Effector CD8-positive, alpha-beta T cell (primary cell): ENCODE measurements at regions not wholly inside any gene's neighbourhood (a gene's known extent, or its start where the extent isn't known, plus 50 kb on each side); places are given as distances from the start of the nearest gene placed in this dataset.
"Not testable (repeated sequence)": the region's sequence is repeated elsewhere in the genome, so short reads cannot be mapped to it uniquely, and the experiment has no call there.

Experiments
- DNase-seq: peaks from one replicate; lab custom pipeline; 2025; lab: John Stamatoyannopoulos, UW

DNA sequence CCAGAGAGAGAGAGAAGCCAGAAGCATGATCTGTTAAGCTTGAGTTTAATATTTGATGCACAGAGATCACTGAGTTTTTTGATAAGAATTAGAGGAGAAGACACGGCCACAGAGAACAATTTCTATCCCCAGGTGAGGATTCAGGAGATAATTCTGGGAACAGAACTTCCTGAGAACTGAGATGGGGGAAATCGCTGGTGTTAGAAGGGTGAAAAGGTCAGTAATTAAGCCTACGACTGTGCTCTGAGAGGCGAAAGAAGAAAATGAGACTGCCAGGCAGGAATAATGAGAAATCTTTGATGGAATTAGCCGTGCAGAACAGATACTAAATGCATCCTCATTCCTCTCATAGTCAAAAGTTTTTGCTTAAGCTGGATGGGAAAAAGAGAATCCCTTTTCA, 61.9 kb upstream of the EEF2KMT start:
- not testable (repeated sequence) for DNase-seq

DNA sequence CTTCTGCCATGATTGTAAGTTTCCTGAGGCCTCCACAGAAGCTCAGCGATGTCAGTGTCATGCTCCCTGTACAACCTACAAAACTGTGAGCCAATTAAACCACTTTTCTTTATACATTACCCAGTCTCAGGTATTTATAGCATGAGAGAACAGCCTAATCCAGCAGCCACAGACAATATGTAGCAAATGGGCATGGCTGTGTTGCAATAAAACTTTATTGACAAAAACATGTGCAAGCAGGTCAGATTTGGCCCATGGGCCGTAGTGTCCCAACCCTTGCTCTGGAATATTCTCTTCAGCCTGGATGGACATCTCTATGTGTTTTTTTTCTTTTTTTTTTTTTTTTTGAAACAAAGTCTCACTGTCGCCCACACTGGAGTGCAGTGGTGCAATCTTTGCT, 60.9 kb upstream of the EEF2KMT start:
- no peak for DNase-seq

DNA sequence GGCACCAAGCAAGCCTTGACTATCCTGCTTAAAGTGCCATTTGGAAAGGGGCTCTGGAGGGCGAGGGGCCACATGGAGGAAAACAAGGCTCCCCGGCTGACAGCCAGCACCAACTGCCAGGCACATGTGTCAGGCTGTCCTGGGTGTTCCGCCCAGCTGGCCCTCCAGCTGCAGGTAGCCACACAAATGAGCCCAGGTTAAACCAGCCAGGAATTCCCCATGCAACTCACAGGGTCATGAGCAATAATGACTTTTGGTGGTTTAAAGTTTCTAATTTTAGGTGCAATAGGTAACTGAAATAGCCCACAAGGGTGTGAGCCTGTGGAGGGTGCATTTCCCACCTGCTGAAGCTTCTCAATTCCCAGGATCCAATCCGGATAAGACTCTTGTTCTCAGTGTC, 58.9 kb upstream of the EEF2KMT start:
- not testable (repeated sequence) for DNase-seq

DNA sequence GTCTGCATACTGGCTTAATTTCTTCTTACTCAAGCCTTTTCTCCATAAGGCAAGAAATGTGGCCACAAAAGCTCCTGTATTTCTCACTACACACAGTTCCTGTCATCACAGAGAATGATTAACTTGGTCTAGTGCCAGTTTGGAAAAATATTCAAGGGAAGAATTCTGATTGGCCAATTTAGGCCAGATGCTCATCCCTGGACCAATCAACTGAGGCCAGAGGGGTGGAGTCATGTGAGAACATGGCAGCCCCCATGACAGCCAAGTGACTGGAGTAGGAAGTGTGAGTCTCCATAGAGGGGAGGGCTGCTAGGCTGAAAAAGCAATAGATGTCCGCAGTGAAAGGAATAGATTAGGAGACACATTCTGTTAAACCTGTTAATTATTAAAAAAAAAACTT, 56.4 kb upstream of the EEF2KMT start:
- DNase-seq = not testable (repeated sequence)

DNA sequence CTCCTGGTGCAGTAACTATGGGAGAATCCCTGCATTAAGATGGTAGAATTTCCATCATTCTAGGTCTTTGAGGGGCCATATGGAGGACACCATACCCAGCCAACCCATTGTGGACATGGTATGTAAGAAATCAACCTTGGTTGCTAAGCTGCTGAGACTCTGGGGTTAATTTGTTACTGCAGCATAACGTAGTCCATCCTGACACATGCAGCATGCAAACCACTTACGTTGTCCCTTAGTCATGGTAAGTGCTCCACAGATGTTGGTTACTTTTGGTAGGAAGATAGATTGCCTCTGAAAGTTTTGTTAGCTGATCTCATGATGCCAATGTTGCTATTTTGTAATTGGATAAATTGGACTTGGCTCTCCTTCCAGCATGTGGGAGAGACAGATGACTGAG, 53.8 kb upstream of the EEF2KMT start:
- DNase-seq = not testable (repeated sequence)
